Left lung (tissue), 4 donors: ENCODE measurements at regions not wholly inside any gene's neighbourhood (a gene's known extent, or its start where the extent isn't known, plus 50 kb on each side); places are given as distances from the start of the nearest gene placed in this dataset.

Source experiments
- ATAC-seq: fragments of 200-7000 bp; cut with Tn5 transposase; one replicate; pipeline ENCODE4 v1.9.1; 2020; ENCODE audit warnings: moderate library complexity
- DNase-seq, 4 donors: peaks; one replicate each; pipeline ENCODE4 v3.0.0-alpha.2; 2013 to 2020
- H3K27ac ChIP-seq, 2 donors: fragments of 200-600 bp; sonication (generic) in 1 of 2; one replicate each; pipeline versions ENCODE4 v1.5.0 to v1.8.0; 2020 to 2021
- H3K27me3 ChIP-seq, 2 donors: fragments of 200-600 bp; sonication (generic) in 1 of 2; one replicate each; pipeline versions ENCODE4 v1.5.0 to v1.8.0; 2020 to 2021
- H3K36me3 ChIP-seq, 2 donors: fragments of 200-600 bp; sonication (generic) in 1 of 2; one replicate each; pipeline versions ENCODE4 v1.5.0 to v1.8.0; 2020 to 2021
- H3K4me1 ChIP-seq, 2 donors: fragments of 200-600 bp; one replicate each; pipeline ENCODE4 v1.8.0; 2021
- H3K4me3 ChIP-seq, 2 donors: fragments of 200-600 bp; sonication (generic) in 1 of 2; one replicate each; pipeline versions ENCODE4 v1.5.0 to v1.8.0; 2020 to 2021; ENCODE audit warnings: mild to moderate bottlenecking in 1 of 2
- H3K9me3 ChIP-seq, 2 donors: fragments of 200-600 bp; sonication (generic) in 1 of 2; one replicate each; pipeline versions ENCODE4 v1.5.0 to v1.8.0; 2020 to 2021
- intact Hi-C, 2 donors: fragments of 100-400 bp; cut with DNase I; formaldehyde crosslinking; loops; one replicate each; pipeline versions ENCODE4 v1.11.2 to v1.14.2; 2022
- TF ChIP-seq, protein P1 (sequence below), 2 donors: fragments of 200-600 bp; sonication (generic) in 1 of 2; IDR thresholded peaks; one replicate each; pipeline versions ENCODE4 v1.5.0 to v1.8.0; 2021; ENCODE audit warnings: antibody characterized with exemption in 2 of 2
- donor health status: DM: no; HTN: yes; CAD: no.
- donor health status: DM: no; HTN: no; CAD: no.

- DNase-seq = no peak
- Histone ChIP-seq H3K9me3 (peaks cover 0 to 3% of the 10 kb centered on the region in 2 donors), H3K4me3 (no peak overlapping the region), H3K27me3 (no peaks in the 10 kb centered on the region), H3K4me1 (no peaks in the 10 kb centered on the region), H3K36me3 (no peaks in the 10 kb centered on the region), H3K27ac (no peak overlapping the region)
- intact Hi-C loops = no loop called here
- TF ChIP-seq, protein P1, sequence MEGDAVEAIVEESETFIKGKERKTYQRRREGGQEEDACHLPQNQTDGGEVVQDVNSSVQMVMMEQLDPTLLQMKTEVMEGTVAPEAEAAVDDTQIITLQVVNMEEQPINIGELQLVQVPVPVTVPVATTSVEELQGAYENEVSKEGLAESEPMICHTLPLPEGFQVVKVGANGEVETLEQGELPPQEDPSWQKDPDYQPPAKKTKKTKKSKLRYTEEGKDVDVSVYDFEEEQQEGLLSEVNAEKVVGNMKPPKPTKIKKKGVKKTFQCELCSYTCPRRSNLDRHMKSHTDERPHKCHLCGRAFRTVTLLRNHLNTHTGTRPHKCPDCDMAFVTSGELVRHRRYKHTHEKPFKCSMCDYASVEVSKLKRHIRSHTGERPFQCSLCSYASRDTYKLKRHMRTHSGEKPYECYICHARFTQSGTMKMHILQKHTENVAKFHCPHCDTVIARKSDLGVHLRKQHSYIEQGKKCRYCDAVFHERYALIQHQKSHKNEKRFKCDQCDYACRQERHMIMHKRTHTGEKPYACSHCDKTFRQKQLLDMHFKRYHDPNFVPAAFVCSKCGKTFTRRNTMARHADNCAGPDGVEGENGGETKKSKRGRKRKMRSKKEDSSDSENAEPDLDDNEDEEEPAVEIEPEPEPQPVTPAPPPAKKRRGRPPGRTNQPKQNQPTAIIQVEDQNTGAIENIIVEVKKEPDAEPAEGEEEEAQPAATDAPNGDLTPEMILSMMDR (IDR thresholded peaks at IDR 0.05) = no peak
- no peak for ATAC-seq
Measured at GRCh38 chr11:80074837-80075236, 634.0 kb upstream of the TENM4 start.

DNA sequence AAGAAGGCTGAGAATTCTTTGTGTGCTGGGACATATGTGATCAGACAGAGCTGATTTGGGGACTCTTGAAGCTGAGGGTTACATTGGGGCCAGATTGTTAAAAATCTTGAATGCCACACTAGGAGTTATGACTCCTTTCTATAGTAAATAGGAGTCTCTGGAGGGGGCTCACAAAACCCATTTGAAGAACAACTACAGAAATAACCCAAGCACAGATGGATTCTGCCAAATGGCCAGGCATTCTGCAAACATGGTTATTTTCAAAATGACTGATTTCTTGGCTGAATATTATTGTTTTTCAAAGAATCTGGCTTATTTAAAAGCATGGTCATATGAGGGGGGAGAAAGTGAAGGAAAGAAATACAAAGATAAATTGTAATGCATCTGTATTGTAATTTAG is 625.5 kb upstream of the TENM4 start:
- Histone ChIP-seq H3K4me3 (no peak overlapping the region), H3K27me3 (no peaks in the 10 kb centered on the region), H3K36me3 (no peaks in the 10 kb centered on the region), H3K4me1 (no peaks in the 10 kb centered on the region), H3K9me3 (no peaks in the 10 kb centered on the region), H3K27ac (no peak overlapping the region)
- TF ChIP-seq, protein P1 (IDR thresholded peaks at IDR 0.05) = no peak
- intact Hi-C loops = no loop called here
- DNase-seq (no peak), ATAC-seq (no peak)

DNA sequence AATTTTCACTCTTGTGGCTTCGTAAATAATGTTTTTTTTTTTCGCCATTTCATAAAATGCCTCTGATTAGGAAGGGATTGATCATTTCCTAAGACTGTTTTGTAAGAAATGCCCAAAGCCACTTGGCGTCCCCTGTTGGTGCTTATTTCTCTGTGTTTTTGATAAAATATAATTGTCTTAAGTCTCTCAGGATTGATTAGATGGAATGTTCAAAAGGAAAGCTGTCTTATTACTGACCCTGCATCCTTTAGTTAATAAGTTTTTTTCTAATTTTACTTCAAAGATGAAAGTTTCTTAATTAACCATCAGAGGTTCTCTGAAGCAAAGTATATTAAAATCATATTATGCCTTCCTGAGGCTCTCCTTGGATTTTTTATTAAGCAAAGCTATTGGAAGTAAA is 624.3 kb upstream of the TENM4 start:
- Histone ChIP-seq H3K4me1 (no peaks in the 10 kb centered on the region), H3K27me3 (no peaks in the 10 kb centered on the region), H3K9me3 (no peaks in the 10 kb centered on the region), H3K4me3 (no peak overlapping the region), H3K36me3 (no peaks in the 10 kb centered on the region), H3K27ac (no peak overlapping the region)
- TF ChIP-seq, protein P1 (IDR thresholded peaks at IDR 0.05) = no peak
- DNase-seq (no peak), ATAC-seq (no peak)
- intact Hi-C loops = no loop called here

DNA sequence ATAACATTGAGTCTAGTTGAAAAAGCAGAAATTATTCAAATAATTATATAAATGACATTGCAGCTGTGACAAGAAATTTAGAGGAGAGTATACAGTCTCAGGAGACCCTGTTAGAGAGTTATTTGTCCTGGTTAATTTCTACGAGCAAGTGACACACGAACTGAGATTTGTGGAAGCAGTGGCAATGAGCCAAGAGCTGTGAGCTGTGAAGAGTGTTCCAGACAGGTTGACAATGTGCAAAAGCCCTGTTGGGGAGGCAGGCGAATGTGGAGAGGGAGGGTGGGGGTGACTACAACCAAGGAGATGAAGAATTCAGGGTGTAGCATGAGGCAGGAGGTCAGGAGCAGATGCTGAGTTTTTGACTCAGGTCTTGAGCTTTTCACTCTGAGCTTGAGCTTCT is 620.2 kb upstream of the TENM4 start:
- intact Hi-C loops = no loop called here
- Histone ChIP-seq H3K9me3 (no peaks in the 10 kb centered on the region), H3K27ac (no peak overlapping the region), H3K27me3 (no peaks in the 10 kb centered on the region), H3K4me1 (no peaks in the 10 kb centered on the region), H3K4me3 (no peak overlapping the region), H3K36me3 (no peaks in the 10 kb centered on the region)
- DNase-seq (no peak), ATAC-seq (no peak)
- TF ChIP-seq, protein P1 (IDR thresholded peaks at IDR 0.05) = no peak

GRCh38 chr11:80054582-80055165 is 613.8 kb upstream of the TENM4 start:
- no peaks in the 10 kb centered on the region for H3K36me3 ChIP-seq
- ATAC-seq (no peak), DNase-seq (no peak)
- no peaks in the 10 kb centered on the region for H3K9me3 ChIP-seq
- H3K4me3 ChIP-seq = no peak overlapping the region
- H3K27me3 ChIP-seq = no peaks in the 10 kb centered on the region
- TF ChIP-seq, protein P1 (IDR thresholded peaks at IDR 0.05) = no peak
- no peak overlapping the region for H3K27ac ChIP-seq
- intact Hi-C loops = no loop called here
- H3K4me1 ChIP-seq = no peaks in the 10 kb centered on the region
